Ectodermal cell (in vitro differentiated cells): ENCODE measurements at regions not wholly inside any gene's neighbourhood (a gene's known extent, or its start where the extent isn't known, plus 50 kb on each side); places are given as distances from the start of the nearest gene placed in this dataset.

Experiments
- H3K27ac ChIP-seq: 2 replicates; pipeline ENCODE4 v1.7.0; 2013; ENCODE audit warnings: mild to moderate bottlenecking, low read depth, low read length; ENCODE audit not compliant: insufficient read depth, poor library complexity, severe bottlenecking
- H3K27me3 ChIP-seq: 2 replicates; pipeline ENCODE4 v1.7.0; 2013; ENCODE audit warnings: mild to moderate bottlenecking, low read length; ENCODE audit not compliant: insufficient read depth, control insufficient read depth, poor library complexity, severe bottlenecking
- H3K36me3 ChIP-seq: one replicate; pipeline ENCODE4 v1.7.0; 2013; ENCODE audit warnings: low read length; ENCODE audit not compliant: control insufficient read depth, insufficient read depth
- H3K4me1 ChIP-seq: one replicate; pipeline ENCODE4 v1.7.0; 2013; ENCODE audit warnings: low read length; ENCODE audit not compliant: control insufficient read depth, insufficient read depth
- H3K4me3 ChIP-seq: 2 replicates; pipeline ENCODE4 v1.7.0; 2013; ENCODE audit warnings: low read depth, low read length, control low read depth; ENCODE audit not compliant: insufficient read depth
- H3K9me3 ChIP-seq: 2 replicates; pipeline ENCODE4 v1.7.0; 2013; ENCODE audit warnings: mild to moderate bottlenecking, low read length, moderate library complexity; ENCODE audit not compliant: control insufficient read depth
- WGBS, 2 experiments: methylation state at CpG; one replicate each; pipeline ENCODE4 v1.1.7; 2013; ENCODE audit warnings: missing lambda C conversion rate in 2 of 2; 5-methylcytosine and 5-hydroxymethylcytosine counted together

GRCh38 chr3:177822681-177823096 is 625.4 kb upstream of the TBL1XR1 start:
- H3K4me3 ChIP-seq: no peak overlapping the region
- no peaks in the 10 kb centered on the region for H3K27me3 ChIP-seq
- no peaks in the 10 kb centered on the region for H3K9me3 ChIP-seq
- peaks cover 9% of the 10 kb centered on the region for H3K4me1 ChIP-seq
- WGBS, 2 experiments: 94 to 97% methylated on average over 2 of the region's 2 CpGs
- no peaks in the 10 kb centered on the region for H3K36me3 ChIP-seq
- no peak overlapping the region for H3K27ac ChIP-seq

DNA sequence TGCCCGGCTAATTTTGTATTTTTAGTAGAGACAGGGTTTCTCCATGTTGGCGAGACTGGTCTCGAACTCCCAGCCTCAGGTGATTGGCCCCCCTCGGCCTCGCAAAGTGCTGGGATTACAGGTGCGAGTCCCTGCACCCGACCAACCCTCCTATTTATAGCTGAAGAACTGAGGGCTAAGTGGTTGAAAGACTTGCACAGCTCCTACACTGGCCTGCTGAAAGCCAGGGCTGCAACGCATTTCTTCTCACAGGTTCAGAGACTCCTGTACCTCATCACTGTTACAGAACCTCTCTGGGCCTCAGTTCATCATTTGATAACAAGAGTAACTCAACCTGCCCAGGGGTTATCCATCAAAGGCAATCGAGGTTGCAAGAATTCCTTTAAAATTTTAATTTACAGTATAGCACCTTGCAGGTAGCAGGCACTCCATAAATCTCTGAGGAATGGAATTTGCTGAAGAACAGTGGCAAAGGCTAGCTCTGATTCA is 626.5 kb upstream of the TBL1XR1 start:
- H3K9me3 ChIP-seq: no peaks in the 10 kb centered on the region
- no peak overlapping the region for H3K27ac ChIP-seq
- no peaks in the 10 kb centered on the region for H3K27me3 ChIP-seq
- H3K36me3 ChIP-seq: no peaks in the 10 kb centered on the region
- 90 to 94% methylated on average over 9 of the region's 9 CpGs for WGBS, 2 experiments
- peaks cover 9% of the 10 kb centered on the region for H3K4me1 ChIP-seq
- H3K4me3 ChIP-seq: no peak overlapping the region

DNA sequence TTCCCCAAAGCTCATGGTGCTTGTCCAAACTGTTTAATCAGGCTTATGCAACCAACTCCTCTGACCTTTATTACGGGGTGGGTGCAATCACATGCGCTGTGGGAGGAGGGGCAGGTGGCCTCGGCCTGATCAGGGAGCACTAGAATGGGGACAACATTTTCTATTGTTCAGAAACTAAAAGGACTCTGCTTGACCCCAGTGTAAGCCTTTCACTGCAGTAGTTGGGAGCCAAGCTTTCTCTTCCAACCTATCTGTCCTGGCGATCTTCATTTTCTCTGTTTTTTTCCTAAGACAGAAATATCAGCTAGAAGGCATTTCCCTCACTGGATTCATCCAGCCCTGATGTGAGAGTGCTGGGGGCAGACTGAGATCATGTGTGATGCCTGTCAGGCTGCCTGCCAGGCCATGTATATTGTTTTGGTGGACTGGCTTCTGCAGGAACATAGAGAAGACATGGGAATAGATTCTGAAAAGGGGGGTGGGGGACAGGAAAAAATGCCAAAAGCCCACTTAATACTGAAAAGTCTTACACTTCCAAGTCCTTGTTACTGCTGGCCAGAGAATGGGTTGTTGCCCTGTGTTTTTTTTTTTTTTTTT is 627.0 kb upstream of the TBL1XR1 start:
- WGBS, 2 experiments: 28 to 38% methylated on average over 4 of the region's 4 CpGs
- Histone ChIP-seq H3K4me1 (peaks cover 9% of the 10 kb centered on the region), H3K4me3 (no peak overlapping the region), H3K27me3 (no peaks in the 10 kb centered on the region), H3K27ac (no peak overlapping the region), H3K36me3 (no peaks in the 10 kb centered on the region), H3K9me3 (no peaks in the 10 kb centered on the region)

DNA sequence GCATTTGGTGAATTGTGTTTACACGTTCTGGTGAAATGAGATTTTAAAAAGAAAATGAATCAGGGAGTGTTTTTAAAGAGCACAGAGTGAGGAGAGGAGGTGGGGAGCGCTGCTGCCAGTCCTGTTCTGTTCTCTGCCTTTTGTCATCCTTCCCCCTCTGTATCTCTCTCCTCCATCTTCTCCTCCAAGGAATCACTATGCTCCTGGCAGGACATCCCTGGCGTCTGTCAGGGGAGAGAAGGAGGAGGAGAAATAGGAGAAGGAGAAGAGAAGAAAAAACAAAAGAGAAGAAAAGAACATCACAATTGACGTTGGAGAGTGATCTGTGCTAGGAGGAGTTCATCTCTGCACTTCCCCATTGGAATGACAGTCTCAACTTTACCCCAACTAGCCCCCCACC is 627.6 kb upstream of the TBL1XR1 start:
- H3K27ac ChIP-seq: no peak overlapping the region
- 39 to 45% methylated on average over 2 to 3 of the region's 4 CpGs for WGBS, 2 experiments

DNA sequence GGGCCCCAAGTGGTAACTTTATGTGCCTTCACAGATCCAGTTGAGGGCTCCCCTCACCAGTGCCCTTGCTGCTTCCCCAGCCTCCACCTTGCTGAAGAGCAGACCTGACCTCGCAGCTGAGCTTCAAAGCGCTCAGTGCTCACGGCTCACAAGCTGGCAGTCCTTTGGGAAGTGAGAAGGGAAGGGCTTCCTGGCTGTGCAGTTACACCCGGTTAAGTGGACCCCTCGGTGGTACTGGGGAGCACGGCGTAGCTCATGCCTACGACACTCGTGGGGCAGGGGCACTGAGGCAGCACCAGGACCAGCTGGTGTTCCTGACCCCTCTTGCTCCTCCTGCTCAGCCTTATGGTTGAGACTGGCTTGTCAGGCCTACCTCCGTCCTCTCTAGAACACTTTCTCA is 629.0 kb upstream of the TBL1XR1 start:
- Histone ChIP-seq H3K36me3 (no peaks in the 10 kb centered on the region), H3K4me3 (no peak overlapping the region), H3K27ac (no peak overlapping the region), H3K9me3 (no peaks in the 10 kb centered on the region), H3K4me1 (peaks cover 9% of the 10 kb centered on the region), H3K27me3 (no peaks in the 10 kb centered on the region)
- 94 to 97% methylated on average over 10 of the region's 10 CpGs for WGBS, 2 experiments

More for the DNA sequence above, 627.6 kb upstream of the TBL1XR1 start:
- Histone ChIP-seq H3K27me3 (no peaks in the 10 kb centered on the region), H3K4me1 (peaks cover 9% of the 10 kb centered on the region), H3K36me3 (no peaks in the 10 kb centered on the region), H3K9me3 (no peaks in the 10 kb centered on the region), H3K4me3 (no peak overlapping the region)

GRCh38 chr3:177827511-177828207 is 630.4 kb upstream of the TBL1XR1 start:
- no peaks in the 10 kb centered on the region for H3K36me3 ChIP-seq
- no peak overlapping the region for H3K4me3 ChIP-seq
- 94 to 98% methylated on average over 4 to 5 of the region's 5 CpGs for WGBS, 2 experiments
- no peak overlapping the region for H3K27ac ChIP-seq
- peaks cover 9% of the 10 kb centered on the region for H3K4me1 ChIP-seq
- no peaks in the 10 kb centered on the region for H3K9me3 ChIP-seq
- no peaks in the 10 kb centered on the region for H3K27me3 ChIP-seq

DNA sequence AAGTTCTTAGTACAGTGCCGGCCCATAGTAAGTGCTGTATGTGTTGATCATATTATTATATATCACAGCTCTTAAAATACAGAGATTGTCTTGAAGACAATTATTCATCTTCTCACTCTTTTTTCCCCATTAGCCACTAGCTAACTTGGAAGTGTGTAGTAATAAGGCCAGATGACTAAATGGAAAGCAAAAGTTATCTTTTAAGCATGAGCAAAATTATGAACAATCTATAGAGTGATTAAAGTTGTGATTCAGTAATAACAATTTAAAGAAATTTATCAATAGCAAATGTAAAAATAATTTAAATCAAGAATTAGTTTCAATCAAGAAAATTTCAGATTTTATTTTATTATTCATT is 630.9 kb upstream of the TBL1XR1 start:
- WGBS, 2 experiments: no CpG with 5 or more reads among the region's 1 CpG

DNA sequence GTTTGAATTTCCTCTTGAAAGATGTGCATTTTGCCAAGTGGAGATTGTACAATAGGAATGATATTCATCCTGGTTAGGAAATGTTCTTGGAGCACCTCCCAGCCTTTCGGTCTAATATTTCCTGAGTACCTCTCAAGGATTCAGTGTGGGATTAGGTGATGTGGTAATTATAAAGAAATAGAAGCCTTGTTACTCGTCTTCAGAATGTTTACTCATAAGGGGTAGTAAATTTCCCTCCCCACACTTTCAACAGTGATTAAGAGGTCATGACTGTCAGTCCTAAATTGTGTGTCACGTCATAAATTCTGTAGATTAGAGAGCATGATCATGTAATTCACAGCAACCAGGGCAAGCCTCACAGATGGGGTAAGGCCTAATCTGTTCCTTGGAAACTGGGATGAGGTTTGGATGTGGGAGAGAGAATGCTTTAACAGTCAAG is 633.1 kb upstream of the TBL1XR1 start:
- Histone ChIP-seq H3K36me3 (no peaks in the 10 kb centered on the region), H3K4me3 (no peak overlapping the region), H3K4me1 (no peaks in the 10 kb centered on the region), H3K27me3 (no peaks in the 10 kb centered on the region), H3K27ac (no peak overlapping the region), H3K9me3 (no peaks in the 10 kb centered on the region)
- 94 to 96% methylated on average over 2 to 3 of the region's 3 CpGs for WGBS, 2 experiments

More for the DNA sequence above, 630.9 kb upstream of the TBL1XR1 start:
- H3K9me3 ChIP-seq: no peaks in the 10 kb centered on the region
- peaks cover 9% of the 10 kb centered on the region for H3K4me1 ChIP-seq
- no peaks in the 10 kb centered on the region for H3K27me3 ChIP-seq
- no peak overlapping the region for H3K4me3 ChIP-seq
- no peak overlapping the region for H3K27ac ChIP-seq
- no peaks in the 10 kb centered on the region for H3K36me3 ChIP-seq

- H3K36me3 ChIP-seq: no peaks in the 10 kb centered on the region
- H3K27ac ChIP-seq: no peak overlapping the region
- no peaks in the 10 kb centered on the region for H3K27me3 ChIP-seq
- 93 to 94% methylated on average over 4 of the region's 4 CpGs for WGBS, 2 experiments
- no peak overlapping the region for H3K4me3 ChIP-seq
- no peaks in the 10 kb centered on the region for H3K9me3 ChIP-seq
- no peaks in the 10 kb centered on the region for H3K4me1 ChIP-seq
Observed at GRCh38 chr3:177831361-177831760, 634.1 kb upstream of the TBL1XR1 start.

GRCh38 chr3:177832880-177833279 is 635.6 kb upstream of the TBL1XR1 start:
- 96 to 100% methylated on average over 1 of the region's 2 CpGs for WGBS, 2 experiments
- no peaks in the 10 kb centered on the region for H3K4me1 ChIP-seq
- H3K9me3 ChIP-seq: no peaks in the 10 kb centered on the region
- H3K27ac ChIP-seq: no peak overlapping the region
- no peak overlapping the region for H3K4me3 ChIP-seq
- H3K36me3 ChIP-seq: no peaks in the 10 kb centered on the region
- H3K27me3 ChIP-seq: no peaks in the 10 kb centered on the region
